ENCODE measurements at regions not wholly inside any gene's neighbourhood (a gene's known extent, or its start where the extent isn't known, plus 50 kb on each side); places are given as distances from the start of the nearest gene placed in this dataset.

- POLR2A ChIA-PET = no interaction called here
- Histone ChIP-seq H3K27me3 (ENCODE audit: control insufficient read depth, insufficient read depth, low read length) (no peaks in the 10 kb centered on the region), H3K27ac (ENCODE audit: low read length) (no peak overlapping the region), H3K9me3 (ENCODE audit: control insufficient read depth, insufficient read depth, low read depth, low read length) (no peaks in the 10 kb centered on the region), H3K4me3 (ENCODE audit: low read depth in 2 of 2, low read length in 2 of 2) (no peak overlapping the region), H3K36me3 (ENCODE audit: control insufficient read depth, insufficient read depth, low read length) (no peaks in the 10 kb centered on the region), H3K4me1 (ENCODE audit: control insufficient read depth, insufficient read depth, low read length) (no peaks in the 10 kb centered on the region)
- DNase-seq (ENCODE audit: low read depth, low spot score) (no peak), ATAC-seq (no peak)
- intact Hi-C loops (cut with micrococcal nuclease; ENCODE audit: unreplicated experiment) (no loop called here), in situ Hi-C loops (cut with HindIII; ENCODE audit: low pct_unique_long_range_greater_than_20kb, low sequenced_read_pairs) (no loop called here)
- no peak for TF ChIP-seq REST (IDR thresholded peaks at IDR 0.05; ENCODE audit: insufficient read depth in 1 of 2, low read depth in 2 of 2, low read length in 1 of 2)
- TF ChIP-seq, protein P1, sequence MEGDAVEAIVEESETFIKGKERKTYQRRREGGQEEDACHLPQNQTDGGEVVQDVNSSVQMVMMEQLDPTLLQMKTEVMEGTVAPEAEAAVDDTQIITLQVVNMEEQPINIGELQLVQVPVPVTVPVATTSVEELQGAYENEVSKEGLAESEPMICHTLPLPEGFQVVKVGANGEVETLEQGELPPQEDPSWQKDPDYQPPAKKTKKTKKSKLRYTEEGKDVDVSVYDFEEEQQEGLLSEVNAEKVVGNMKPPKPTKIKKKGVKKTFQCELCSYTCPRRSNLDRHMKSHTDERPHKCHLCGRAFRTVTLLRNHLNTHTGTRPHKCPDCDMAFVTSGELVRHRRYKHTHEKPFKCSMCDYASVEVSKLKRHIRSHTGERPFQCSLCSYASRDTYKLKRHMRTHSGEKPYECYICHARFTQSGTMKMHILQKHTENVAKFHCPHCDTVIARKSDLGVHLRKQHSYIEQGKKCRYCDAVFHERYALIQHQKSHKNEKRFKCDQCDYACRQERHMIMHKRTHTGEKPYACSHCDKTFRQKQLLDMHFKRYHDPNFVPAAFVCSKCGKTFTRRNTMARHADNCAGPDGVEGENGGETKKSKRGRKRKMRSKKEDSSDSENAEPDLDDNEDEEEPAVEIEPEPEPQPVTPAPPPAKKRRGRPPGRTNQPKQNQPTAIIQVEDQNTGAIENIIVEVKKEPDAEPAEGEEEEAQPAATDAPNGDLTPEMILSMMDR (IDR thresholded peaks at IDR 0.05) = no peak
- TF ChIP-seq POLR2AphosphoS5 (IDR thresholded peaks at IDR 0.05; ENCODE audit: low read depth, low read length) = no peak
- no peak for TF ChIP-seq TCF7L2 (IDR thresholded peaks at IDR 0.05; ENCODE audit: low read depth, low read length)
- TF ChIP-seq SIN3A (IDR thresholded peaks at IDR 0.05; ENCODE audit: borderline replicate concordance, insufficient read depth, low read depth, low read length) = no peak
- CTCF ChIA-PET = no interaction called here
- no TSS peak for BruUV-seq (replicated peaks)
Measured at GRCh38 chr3:41064070-41064469, 135.2 kb upstream of the CTNNB1 start.

DNA sequence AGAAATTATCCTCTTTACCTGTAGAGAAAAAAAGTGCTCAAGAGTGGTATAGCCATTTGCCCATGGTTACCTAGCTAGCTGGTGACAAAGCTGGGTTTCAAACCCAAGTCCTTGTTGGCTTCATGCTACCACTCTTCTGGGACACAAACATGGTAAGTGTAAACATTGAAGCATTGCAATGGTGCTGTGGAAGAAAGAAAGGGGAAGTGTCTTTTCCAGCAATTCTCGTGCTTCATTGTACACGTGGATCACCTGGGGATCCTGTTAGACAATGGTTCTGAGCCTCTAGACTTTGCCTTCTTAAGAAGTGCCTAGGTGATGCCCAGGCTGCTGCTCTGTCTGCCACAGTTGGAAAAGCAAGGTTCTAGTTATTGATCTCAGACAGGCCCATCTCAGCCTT is 134.8 kb upstream of the CTNNB1 start:
- ATAC-seq (no peak), DNase-seq (ENCODE audit: low read depth, low spot score) (no peak)
- H3K36me3 ChIP-seq (ENCODE audit: control insufficient read depth, insufficient read depth, low read length) = no peaks in the 10 kb centered on the region
- BruUV-seq (replicated peaks) = no TSS peak
- H3K27me3 ChIP-seq (ENCODE audit: control insufficient read depth, insufficient read depth, low read length) = no peaks in the 10 kb centered on the region
- in situ Hi-C loops (cut with HindIII; ENCODE audit: low pct_unique_long_range_greater_than_20kb, low sequenced_read_pairs) = no loop called here
- intact Hi-C loops (cut with micrococcal nuclease; ENCODE audit: unreplicated experiment) = no loop called here
- no peaks in the 10 kb centered on the region for H3K4me1 ChIP-seq (ENCODE audit: control insufficient read depth, insufficient read depth, low read length)
- CTCF ChIA-PET = no interaction called here
- no peak overlapping the region for H3K27ac ChIP-seq (ENCODE audit: low read length)
- POLR2A ChIA-PET = no interaction called here
- no peaks in the 10 kb centered on the region for H3K9me3 ChIP-seq (ENCODE audit: control insufficient read depth, insufficient read depth, low read depth, low read length)
- TF ChIP-seq POLR2AphosphoS5 (IDR thresholded peaks at IDR 0.05; ENCODE audit: low read depth, low read length) = no peak
- TF ChIP-seq SIN3A (IDR thresholded peaks at IDR 0.05; ENCODE audit: borderline replicate concordance, insufficient read depth, low read depth, low read length) = no peak
- TF ChIP-seq, protein P1 (IDR thresholded peaks at IDR 0.05) = no peak
- TF ChIP-seq REST (IDR thresholded peaks at IDR 0.05; ENCODE audit: insufficient read depth in 1 of 2, low read depth in 2 of 2, low read length in 1 of 2) = no peak
- no peak for TF ChIP-seq TCF7L2 (IDR thresholded peaks at IDR 0.05; ENCODE audit: low read depth, low read length)
- H3K4me3 ChIP-seq (ENCODE audit: low read depth in 2 of 2, low read length in 2 of 2) = no peak overlapping the region
